Epithelial cell of esophagus (primary cell): ENCODE measurements at regions not wholly inside any gene's neighbourhood (a gene's known extent, or its start where the extent isn't known, plus 50 kb on each side); places are given as distances from the start of the nearest gene placed in this dataset.
A peak's percentile ranks its signal among the peaks of the same experiment; 100 is the strongest.
"Not testable (repeated sequence)": the region's sequence is repeated elsewhere in the genome, so short reads cannot be mapped to it uniquely, and the experiment has no call there.

ENCODE experiments used
- DNase-seq: peaks from one replicate; pipeline ENCODE4 v3.0.0; 2010; ENCODE audit warnings: low read depth
- H3K4me3 ChIP-seq: 2 replicates; pipeline ENCODE4 v1.5.1; 2011; ENCODE audit warnings: mild to moderate bottlenecking, low read length, control low read depth
- TF ChIP-seq, protein P1 (sequence below): IDR thresholded peaks from 2 replicates; pipeline ENCODE4 v1.5.1; 2011; ENCODE audit warnings: low read depth, mild to moderate bottlenecking, low read length, control low read depth, inconsistent platforms; ENCODE audit not compliant: insufficient read depth; ENCODE audit errors: missing control alignments

DNA sequence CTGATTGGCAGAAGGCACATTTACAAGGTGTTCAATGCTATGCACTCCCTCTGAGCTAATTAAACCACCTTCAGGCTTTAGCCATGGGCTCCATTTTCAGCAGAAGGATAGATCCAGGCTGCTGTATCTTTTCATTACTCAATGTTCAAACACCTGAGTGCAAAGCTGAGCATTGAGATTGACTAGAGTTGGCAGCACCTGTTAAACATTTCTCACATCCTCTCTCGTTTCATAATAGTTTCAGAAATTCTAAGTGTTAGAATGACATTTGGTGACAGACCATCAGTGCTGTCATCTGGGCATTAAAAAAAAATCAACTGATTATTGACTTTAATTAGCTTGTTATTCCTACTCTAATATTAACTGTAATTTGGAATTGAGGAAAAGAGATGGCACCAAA is 187.1 kb upstream of the SEMA3E start:
- TF ChIP-seq, protein P1, sequence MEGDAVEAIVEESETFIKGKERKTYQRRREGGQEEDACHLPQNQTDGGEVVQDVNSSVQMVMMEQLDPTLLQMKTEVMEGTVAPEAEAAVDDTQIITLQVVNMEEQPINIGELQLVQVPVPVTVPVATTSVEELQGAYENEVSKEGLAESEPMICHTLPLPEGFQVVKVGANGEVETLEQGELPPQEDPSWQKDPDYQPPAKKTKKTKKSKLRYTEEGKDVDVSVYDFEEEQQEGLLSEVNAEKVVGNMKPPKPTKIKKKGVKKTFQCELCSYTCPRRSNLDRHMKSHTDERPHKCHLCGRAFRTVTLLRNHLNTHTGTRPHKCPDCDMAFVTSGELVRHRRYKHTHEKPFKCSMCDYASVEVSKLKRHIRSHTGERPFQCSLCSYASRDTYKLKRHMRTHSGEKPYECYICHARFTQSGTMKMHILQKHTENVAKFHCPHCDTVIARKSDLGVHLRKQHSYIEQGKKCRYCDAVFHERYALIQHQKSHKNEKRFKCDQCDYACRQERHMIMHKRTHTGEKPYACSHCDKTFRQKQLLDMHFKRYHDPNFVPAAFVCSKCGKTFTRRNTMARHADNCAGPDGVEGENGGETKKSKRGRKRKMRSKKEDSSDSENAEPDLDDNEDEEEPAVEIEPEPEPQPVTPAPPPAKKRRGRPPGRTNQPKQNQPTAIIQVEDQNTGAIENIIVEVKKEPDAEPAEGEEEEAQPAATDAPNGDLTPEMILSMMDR = no peak
- H3K4me3 ChIP-seq = no peak overlapping the region
- no peak for DNase-seq

DNA sequence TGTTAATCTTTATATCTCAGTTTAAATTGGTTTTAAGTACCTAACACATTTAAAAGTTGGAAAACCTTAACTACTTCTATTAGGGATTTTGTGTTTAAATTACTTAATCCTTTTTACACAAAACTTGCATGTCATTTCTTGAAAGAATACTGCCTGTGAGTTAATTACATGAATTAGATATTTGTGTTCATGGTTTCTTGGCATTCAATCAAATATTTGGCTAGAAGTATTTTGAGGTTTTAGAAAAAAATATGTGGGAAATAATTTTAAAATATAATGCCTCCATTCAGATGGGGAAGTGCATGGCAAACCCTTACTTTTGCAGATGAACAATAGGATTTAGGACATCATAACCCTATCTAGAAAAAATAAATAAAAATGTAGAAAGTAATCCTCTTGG is 186.5 kb upstream of the SEMA3E start:
- TF ChIP-seq, protein P1 = no peak
- no peak for DNase-seq
- no peak overlapping the region for H3K4me3 ChIP-seq

DNA sequence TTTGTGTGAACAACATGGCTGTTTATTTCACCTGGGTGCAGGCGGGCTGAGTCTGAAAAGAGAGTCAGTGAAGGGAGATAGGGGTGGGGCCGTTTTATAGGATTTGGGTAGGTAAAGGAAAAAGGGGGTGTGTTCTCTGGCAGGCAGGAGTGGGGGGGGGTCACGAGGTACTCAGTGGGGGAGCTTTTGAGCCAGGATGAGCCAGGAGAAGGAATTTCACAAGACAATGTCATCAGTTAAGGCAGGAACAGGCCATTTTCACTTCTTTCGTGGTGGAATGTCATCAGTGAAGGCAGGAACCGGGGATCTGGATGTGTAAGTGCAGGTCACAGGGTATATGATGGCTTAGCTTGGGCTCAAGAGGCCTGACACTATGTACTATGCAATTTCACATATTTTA is 184.8 kb upstream of the SEMA3E start:
- not testable (repeated sequence) for H3K4me3 ChIP-seq, DNase-seq

DNA sequence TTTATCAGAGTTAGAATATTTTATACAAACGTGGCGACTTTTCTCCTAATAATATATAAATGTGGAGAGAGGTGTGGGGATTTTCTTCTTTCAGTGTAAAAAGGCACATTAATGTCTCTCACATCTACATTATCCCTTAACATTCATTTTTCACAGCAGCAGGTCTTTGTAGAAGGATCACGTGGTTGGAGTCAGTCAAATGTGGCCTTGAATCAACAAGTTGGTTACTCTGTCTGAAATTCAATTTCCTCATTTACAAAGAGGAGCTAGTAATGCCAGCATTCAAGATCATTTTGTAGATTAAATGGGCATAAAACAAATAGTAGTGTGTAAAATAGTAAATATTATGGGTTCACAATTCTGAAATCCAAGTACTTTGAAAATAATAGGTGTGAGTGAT is 183.1 kb upstream of the SEMA3E start:
- TF ChIP-seq, protein P1 = no peak
- DNase-seq = no peak
- H3K4me3 ChIP-seq = no peak overlapping the region

DNA sequence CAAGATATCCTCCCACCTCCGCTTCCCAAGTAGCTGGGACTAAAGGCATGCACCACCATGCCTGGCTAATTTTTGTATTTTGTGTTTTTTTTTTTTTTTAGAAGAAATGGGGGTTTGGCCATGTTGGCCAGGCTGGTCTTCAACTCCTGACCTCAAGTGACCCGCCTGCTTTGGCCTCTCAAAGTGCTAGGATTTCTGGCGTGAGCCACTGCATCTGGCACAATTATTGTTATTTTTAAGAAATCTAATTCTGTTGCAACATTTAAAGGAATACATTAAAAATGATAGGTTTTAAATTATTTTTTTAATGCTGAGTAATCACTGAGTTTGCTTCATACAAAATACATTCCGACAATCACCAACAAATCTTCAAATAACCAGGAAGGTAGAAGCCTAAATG is 178.1 kb upstream of the SEMA3E start:
- TF ChIP-seq, protein P1 = no peak
- H3K4me3 ChIP-seq = no peak overlapping the region
- no peak for DNase-seq

DNA sequence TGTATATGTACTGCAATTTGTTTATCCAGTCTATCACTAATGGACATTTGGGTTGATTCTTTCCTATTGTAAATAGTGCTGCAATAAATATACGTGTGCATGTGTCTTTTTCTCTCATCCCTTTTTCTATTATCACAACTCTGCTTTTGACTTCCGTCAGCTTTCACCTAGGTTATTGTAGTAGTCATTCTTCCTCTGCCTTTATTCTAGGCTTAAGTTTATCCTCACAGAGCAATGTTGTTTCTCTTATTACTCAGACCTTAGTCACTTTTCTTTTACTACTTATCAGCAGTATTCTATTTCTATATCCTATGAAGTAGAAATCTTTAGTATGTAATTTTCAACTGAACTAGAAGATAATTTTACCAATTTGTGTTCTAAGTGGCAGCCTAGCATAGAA is 175.3 kb upstream of the SEMA3E start:
- no peak overlapping the region for H3K4me3 ChIP-seq
- TF ChIP-seq, protein P1 = no peak

DNA sequence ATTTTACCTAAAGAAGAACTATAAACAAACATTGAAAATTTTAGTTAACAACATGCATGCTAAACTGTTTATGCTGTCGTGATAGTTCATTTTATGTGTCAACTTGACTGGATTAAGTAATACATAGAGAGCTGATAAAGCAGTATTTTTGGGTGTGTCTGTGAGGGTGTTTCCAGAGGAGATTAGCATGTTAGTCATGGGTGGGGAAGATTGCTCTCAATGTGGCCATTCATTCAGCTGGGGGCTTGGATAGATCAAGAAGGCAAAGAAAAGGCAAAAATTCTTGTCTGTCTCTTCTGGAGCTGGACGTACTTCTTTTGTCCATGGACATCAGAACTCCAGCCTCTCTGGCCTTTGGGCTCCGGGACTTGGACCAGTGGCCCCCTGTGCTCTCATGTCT is 172.9 kb upstream of the SEMA3E start:
- no peak overlapping the region for H3K4me3 ChIP-seq
- peak; percentile 26 for DNase-seq
- TF ChIP-seq, protein P1 = no peak

More for the DNA sequence above, 175.3 kb upstream of the SEMA3E start:
- DNase-seq = peak; percentile 63

DNA sequence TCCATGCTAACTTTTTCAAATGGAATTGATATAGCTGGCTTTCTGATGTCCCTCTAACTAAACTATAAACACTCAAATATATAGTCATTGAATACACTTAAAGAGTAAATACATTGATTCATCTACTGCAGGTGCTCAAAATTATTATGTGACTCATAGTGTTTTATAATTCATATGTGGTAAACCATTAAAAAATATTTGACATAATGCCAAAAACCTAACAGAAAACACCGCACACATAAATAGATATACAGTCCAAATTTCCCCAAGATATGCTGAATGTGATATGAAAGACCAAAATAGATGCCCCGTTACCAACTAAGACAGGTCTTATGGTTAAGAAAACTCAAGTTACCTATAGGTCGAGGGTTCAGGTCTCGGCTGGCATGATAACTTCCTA is 171.7 kb upstream of the SEMA3E start:
- no peak for DNase-seq
- TF ChIP-seq, protein P1 = no peak
- no peak overlapping the region for H3K4me3 ChIP-seq
